GM19468 (cell line): ENCODE measurements at regions not wholly inside any gene's neighbourhood (a gene's known extent, or its start where the extent isn't known, plus 50 kb on each side); places are given as distances from the start of the nearest gene placed in this dataset.

Experiments
- ATAC-seq: cut with Tn5 transposase; IDR thresholded peaks from one replicate; pipeline ENCODE4 v1.9.1; 2021; ENCODE audit warnings: mild to moderate bottlenecking, moderate library complexity, moderate number of reproducible peaks; ENCODE audit not compliant: unreplicated experiment; ENCODE audit errors: extremely low read depth

DNA sequence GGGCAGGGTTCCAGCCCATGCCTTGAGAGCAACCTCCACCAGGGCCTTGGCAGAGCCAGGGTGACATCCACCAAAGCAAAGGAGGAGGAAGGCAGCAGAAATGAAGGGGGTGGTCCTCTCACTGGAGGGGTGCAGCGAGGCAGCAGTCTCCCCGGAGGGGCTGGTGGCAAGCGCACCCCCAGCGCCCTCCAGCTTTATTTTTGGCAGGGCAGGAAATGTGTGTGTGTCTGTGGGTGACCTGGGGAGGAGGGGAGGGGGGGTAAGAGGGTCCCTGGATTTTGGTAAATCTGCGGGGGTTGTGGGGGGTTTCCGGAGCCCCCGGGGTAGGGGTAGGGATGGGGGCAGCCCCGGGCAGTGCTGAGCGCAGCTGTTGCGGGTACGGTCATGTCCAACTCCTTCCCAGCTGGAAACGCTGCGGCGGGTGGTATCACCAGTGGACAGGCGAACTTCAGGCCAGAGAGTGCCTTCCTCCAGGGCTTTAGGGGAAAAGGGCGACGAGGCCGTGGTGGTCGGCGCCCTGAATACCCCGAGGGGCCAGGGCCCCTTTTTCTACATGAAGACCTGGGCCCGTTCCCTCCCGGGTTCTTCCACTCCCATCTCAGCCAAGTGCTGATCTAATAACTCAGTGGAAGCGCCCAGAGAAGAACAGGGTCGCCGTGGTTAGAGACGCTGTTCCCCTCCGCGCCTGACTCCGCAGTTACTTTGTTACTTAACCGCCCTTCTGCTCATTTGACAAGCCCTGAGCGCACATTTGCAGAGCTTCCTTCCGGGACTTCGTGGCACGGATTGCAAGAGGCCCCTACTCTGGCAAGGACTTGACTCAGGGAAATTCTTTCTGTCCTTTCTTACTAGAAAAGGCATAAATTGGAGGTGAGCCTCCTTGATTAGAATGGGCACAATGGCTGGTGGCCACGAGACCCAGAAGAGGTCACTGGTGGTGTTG is 55.2 kb downstream of the FOS start:
- no peak for ATAC-seq

- no peak for ATAC-seq
Observed at GRCh38 chr14:75334549-75335051, 56.0 kb downstream of the FOS start.

- no peak for ATAC-seq
Observed at GRCh38 chr14:75335571-75335970, 56.9 kb downstream of the FOS start.

DNA sequence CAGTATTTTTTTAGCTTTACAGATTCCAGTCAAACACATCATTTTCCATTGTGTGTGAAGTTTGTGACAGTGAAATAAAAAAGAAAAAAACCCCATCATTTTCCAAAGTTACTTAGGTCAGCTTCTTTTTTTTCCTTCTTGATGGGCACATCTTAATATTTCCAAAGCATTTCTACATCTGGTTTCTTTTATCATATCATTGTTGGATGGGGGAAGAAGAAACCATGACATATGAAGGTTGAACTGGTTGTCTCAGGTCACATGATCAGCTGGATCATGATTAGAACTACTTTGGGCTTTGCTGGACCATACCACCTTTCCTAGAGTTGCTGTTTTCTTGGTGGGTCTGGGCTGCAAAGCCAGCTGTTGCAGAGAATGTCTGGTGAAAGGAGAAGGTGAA is 59.8 kb downstream of the FOS start:
- no peak for ATAC-seq

DNA sequence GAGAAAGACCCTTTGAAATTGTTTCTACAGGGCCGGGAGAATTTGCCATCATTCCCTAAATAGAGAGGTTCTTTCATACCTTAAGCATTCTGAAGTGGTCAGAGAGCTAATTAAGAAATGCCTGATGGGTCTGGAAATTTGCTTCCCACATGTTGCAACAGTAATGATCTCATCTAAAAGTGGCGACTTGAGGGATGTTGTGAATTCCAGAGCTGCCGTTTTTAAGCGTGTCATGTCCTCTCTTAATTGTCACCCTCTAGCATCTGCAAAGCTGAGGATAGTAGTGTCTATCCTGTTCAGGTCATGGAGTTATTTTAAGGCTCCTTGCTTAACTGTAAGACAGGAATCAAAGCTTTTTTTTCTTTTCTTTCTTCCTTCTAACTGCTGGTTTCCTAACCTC is 60.4 kb downstream of the FOS start:
- no peak for ATAC-seq

- ATAC-seq, result no peak
Observed at GRCh38 chr14:75340921-75341320, 62.3 kb downstream of the FOS start.

DNA sequence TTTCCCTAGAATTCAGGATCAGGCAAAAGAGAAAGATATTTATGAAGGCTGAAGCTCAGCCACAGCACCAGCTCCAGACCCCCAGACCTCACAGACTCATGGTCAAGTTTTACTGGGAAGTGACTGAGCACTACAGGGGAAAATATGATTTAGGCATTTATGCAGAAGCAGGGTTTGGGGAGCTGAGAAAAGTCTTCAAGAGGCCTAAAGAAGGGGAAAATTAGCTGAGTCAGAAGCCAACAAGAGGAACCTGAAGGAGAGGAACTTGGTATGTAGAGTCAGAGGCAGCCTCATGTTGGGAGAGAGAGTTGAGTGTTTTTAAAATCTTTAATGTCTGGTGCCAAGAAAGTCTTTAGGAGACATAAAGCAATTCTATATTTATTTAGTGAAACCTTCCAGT is 63.0 kb downstream of the FOS start:
- ATAC-seq, result no peak

- peak; percentile 28 for ATAC-seq
Observed at GRCh38 chr14:75342762-75343599, 64.4 kb downstream of the FOS start.

DNA sequence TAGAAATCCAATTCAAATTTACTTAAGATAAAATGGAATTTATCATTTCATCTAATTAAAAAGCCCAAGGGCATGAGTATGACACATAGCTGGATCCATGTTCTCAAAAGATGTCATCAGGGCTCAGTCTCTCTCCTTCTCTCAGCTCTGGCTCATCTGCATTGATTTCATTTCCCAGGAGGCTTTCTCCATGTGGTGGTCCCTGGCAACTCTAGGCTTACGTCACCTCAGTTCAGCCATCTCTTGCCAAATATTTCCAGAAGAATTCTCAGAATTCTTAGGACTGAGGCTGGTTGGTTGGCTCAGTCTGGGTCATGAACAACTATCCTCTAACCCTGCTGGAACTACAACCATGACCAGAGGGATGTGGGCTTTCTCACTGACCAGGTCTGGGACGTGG is 65.3 kb downstream of the FOS start:
- ATAC-seq, result no peak

- ATAC-seq, result no peak
Observed at GRCh38 chr14:75344411-75344810, 65.8 kb downstream of the FOS start.

DNA sequence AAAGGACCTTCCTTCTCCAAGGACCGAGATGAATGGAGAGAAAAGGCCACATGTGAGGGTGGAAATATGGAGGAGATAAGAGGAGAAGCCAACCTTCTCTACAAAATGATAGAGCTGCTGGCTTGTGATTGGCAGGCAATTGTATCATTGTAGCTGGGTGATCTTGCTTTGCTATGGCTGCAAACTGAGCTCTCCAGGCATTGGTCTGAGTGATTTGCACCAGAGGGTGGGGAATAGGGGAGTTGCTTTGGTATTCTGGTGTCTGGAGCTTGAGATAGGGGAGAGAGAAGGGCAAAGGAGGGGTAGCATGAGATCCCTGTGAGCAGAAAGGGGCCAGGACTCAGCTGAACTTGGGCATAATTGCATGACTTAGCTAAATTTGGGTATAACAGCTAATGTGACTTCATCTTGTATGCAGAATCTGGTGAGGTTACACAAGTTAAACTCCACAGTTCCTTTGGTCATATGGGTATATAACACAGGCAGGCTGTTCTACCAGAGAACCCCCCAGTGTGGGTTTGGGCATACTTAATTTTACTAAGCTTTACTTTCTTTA is 72.0 kb downstream of the FOS start:
- no peak for ATAC-seq

- ATAC-seq, result no peak
Observed at GRCh38 chr14:75359098-75359497, 68.7 kb upstream of the JDP2 start.

GRCh38 chr14:75361041-75361440 is 66.8 kb upstream of the JDP2 start:
- ATAC-seq, result no peak

DNA sequence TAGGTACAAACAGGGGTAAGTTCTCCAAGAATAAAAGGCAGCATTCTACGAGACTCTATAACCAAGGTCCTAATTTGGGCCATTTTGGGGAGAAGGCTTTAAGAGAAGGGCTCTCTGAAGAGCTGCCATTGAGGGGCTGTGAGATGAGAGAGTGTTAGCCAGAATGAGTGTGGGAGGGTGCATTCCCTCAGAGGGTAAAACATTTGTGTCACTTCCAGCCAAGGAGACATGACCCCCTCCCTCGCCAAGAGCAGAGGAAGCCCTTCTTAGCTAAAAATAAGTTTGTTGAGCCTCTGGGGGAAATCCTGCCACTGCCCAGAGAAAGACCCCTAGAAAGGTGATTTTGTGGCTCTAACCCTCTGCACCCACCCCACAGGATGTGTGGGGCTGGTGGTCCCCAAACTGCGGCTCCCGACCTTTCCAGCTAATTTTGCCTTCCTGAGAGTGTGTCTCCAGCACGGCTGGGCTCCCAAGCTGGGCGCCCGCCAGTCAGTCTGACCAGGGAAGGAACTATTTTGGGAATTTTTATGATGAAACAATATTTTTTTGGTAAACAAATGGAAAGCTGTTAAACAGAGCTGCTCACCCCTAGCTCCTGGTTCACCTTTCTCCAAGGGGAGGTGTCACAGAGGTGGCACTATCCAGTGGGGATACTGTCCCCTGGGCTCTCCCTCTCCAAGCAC is 65.9 kb upstream of the JDP2 start:
- no peak for ATAC-seq

DNA sequence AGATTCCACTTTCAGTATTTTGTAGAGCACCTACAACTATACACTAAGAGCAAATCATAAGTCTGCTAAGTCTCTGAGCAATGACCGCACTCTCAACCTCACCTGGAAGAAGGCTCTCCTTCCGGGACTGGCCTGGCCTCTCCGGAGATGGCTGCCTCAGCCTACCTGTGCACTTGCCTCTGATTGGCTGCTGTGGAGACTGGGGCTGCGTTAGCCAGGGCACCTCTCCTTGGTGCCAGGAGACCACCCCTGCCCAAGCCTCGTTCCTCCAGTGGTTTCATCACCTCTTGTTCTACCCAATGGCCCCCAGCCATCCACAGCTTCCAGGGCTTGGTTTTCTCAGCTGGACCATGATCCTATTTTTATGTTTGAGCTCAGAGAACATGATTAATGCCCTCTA is 64.7 kb upstream of the JDP2 start:
- no peak for ATAC-seq

DNA sequence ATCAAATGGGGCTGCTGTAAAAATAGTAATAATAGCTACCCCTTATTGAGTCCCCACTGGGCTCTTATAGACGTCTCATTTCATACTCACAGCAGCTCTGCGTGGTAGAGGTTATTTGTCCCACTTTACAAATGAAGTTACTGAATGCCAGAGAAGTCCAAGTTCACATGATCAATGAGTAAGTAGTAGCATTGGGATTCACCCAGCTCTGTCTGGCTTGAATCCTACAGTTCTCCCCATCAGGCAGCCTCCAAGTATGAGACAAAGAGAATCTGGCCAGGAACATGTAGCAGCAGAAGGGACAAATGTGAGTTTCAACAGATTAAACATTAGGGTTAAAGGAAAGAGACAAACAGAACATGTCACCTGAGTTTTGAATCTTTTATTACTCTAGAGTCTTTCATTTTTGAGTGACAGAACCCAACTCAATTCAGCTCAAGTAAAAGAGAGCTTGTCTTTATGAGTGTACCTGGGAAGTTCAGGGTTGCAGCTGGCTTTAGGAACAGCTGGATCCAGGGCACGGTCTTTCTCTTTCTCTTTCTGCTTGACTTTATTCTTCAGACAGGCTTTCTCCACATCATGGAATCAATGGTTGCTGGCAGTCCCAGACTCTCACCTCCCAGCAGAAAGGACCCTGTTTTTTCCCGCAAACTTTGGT is 64.1 kb upstream of the JDP2 start:
- no peak for ATAC-seq

- ATAC-seq, result no peak
Observed at GRCh38 chr14:75365116-75365515, 62.7 kb upstream of the JDP2 start.

DNA sequence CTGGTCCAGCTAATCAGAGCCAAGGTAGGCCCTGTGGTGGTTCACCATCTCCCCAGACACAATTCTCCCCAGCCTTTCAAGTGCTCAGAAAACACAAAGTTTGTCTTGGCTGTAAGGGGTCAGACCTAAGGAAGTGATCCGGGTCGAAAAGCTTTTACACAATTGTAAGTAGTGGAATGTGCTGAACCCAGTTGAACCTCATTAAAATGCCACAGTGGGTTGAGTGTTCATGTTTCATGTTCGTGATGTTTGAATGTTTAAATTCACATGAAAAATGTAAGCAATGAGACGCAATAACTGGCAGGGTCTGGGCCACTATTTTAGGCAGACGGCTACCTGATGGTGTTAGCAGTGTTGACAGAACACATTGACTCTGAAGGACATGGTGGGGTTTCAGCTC is 60.9 kb upstream of the JDP2 start:
- ATAC-seq, result no peak

- ATAC-seq, result no peak
Observed at GRCh38 chr14:75368333-75368732, 59.5 kb upstream of the JDP2 start.

DNA sequence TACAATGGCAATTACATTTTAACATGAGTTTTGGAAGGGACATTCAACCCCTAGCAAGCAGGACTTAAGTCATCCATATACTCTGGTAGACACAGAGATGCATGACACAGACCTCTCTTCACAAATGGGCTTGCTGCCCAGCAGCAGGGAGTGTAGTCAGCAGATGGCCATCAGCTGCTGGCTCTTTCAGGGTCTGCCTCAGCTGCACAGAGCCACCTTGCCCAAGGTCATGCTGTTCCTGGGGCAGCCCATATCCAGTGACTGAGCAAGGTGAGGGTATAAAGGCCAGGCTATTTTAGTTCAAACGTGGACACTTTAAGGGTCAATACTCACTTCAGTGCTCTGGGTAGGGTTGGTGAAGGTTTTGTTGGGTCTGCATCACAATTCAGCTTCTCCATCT is 58.3 kb upstream of the JDP2 start:
- ATAC-seq, result no peak
